Activated CD8-positive, alpha-beta memory T cell treated with anti-CD3 and anti-CD28 coated beads, Interleukin-2, amount 10 ng/mL, durations not matched to agents 7 days and 5 days (primary cell): ENCODE measurements at regions not wholly inside any gene's neighbourhood (a gene's known extent, or its start where the extent isn't known, plus 50 kb on each side); places are given as distances from the start of the nearest gene placed in this dataset.

Experiments used
- ATAC-seq: fragments of 150-1000 bp; cut with Tn5 transposase; one replicate; pipeline ENCODE4 v1.10.0; 2021; ENCODE audit warnings: moderate library complexity
- CTCF ChIA-PET: fragments of 350-600 bp; sonication (Branson Sonifier 250); formaldehyde crosslinking; loops from one replicate; lab custom pipeline; 2021; ENCODE audit warnings: antibody characterized with exemption; lab: Charles Lee
- DNase-seq: peaks from one replicate; pipeline ENCODE4 v3.0.0-alpha.2; 2020
- H3K27ac Mint-ChIP-seq: one replicate; pipeline ENCODE4 v1.8.0; 2021; ENCODE audit warnings: mild to moderate bottlenecking, mixed read lengths
- H3K27me3 Mint-ChIP-seq: one replicate; pipeline ENCODE4 v1.8.0; 2021; ENCODE audit warnings: mixed read lengths
- H3K36me3 Mint-ChIP-seq: one replicate; pipeline ENCODE4 v1.8.0; 2021; ENCODE audit warnings: mild to moderate bottlenecking, mixed read lengths
- H3K4me1 Mint-ChIP-seq: one replicate; pipeline ENCODE4 v1.8.0; 2021; ENCODE audit warnings: mixed read lengths
- H3K4me3 Mint-ChIP-seq: one replicate; pipeline ENCODE4 v1.8.0; 2021; ENCODE audit warnings: mild to moderate bottlenecking, moderate library complexity, mixed read lengths
- H3K9me3 Mint-ChIP-seq: one replicate; pipeline ENCODE4 v1.8.0; 2022; ENCODE audit warnings: low read depth, mixed read lengths

DNA sequence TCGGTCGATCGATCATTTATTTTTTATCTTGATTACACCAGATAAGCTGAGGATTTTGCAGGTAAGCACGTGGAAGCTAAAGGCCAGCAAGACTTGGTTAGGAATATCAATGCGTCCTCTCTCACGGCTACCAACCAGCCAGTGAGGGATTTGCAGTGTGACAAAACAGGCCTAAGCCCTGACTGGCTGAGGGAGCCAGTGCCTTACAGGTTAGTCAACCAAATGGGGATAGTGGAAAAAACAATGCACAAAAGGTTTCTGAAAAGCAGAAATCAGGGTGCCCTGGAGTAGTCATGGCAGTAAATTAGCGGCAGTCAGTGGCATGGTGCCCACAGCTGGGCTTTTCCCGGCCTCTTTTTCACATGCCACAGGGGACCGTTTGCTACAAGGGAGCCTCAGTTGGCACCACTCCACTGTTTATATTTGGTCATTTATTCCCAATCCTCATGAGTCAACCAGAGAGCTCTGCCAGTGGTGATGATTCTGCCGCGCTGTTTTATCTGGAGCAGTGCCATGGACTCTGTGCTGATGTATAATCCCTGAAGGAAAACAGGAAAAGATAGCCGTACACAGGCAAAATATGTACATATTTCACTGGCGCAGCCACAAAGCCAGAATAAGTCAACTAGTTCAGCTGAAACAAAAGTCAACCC is 167.6 kb downstream of the RHOU start:
- ATAC-seq (no peak), DNase-seq (no peak)
- CTCF ChIA-PET: no interaction called here
- Mint-ChIP-seq H3K4me1 (no peaks in the 10 kb centered on the region), H3K4me3 (no peak overlapping the region), H3K27ac (no peak overlapping the region), H3K9me3 (no peaks in the 10 kb centered on the region), H3K36me3 (no peaks in the 10 kb centered on the region), H3K27me3 (peaks cover 5% of the 10 kb centered on the region)

DNA sequence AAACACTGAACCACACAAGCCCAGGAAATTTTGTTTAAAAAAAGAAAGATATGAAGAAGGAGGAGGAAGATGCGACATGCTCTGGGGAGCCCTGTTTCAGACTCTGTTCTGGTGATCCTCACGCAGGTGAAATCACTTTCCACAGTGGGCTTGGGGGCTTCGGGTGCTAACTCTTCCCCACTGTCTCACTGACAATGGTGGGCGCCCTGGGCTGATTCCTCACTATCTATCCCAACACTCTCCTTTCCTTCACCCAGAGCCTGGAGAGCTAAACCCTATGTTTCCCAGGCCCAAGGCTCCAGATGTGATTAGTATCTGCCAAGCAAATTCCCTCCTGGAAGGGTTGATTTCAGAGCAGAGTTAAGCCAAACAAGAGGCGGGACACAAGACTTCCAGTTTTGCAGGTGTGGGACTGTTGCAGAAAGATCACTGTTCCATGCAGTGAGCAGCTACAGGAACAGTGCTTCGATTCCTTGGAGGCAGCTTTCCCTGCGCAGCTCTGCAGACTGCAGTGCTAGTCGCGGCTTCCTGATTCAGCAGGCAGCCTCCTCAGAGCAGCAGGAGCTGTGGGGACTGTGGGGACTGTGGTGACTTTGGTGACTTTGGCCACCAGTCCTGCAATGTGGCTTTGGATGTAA is 168.3 kb downstream of the RHOU start:
- Mint-ChIP-seq H3K27me3 (peaks cover 5% of the 10 kb centered on the region), H3K9me3 (no peaks in the 10 kb centered on the region), H3K36me3 (no peaks in the 10 kb centered on the region), H3K4me1 (no peaks in the 10 kb centered on the region), H3K4me3 (no peak overlapping the region), H3K27ac (no peak overlapping the region)
- CTCF ChIA-PET: interaction anchor here (0.7 kb wide), 1 partner anchor 17 kb away, joined by 3 read pairs; no protein-coding TSS in a partner anchor
- DNase-seq (no peak), ATAC-seq (no peak)

DNA sequence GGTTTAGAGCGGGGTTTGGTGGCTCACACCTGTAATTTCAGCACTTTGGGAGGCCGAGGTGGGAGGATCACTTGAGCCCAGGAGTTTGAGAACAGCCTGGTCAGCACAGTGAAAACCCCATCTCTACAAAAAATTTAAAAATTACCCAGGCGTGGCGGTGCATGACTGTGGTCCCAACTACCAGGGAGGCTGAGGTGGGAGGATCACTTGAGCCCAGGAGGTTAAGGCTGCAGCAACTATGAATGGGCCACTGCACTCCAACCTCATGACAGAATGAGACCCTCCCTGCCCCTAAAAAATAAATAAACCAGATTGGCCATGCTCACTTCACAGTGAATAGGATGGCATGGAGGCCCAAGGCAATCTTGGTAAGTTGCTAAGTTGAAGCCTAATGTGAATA is 168.9 kb downstream of the RHOU start:
- Mint-ChIP-seq H3K36me3 (no peaks in the 10 kb centered on the region), H3K4me3 (no peak overlapping the region), H3K27ac (no peak overlapping the region), H3K4me1 (no peaks in the 10 kb centered on the region), H3K27me3 (peaks cover 7% of the 10 kb centered on the region), H3K9me3 (no peaks in the 10 kb centered on the region)
- DNase-seq: no peak
- no peak for ATAC-seq
- CTCF ChIA-PET: no interaction called here

DNA sequence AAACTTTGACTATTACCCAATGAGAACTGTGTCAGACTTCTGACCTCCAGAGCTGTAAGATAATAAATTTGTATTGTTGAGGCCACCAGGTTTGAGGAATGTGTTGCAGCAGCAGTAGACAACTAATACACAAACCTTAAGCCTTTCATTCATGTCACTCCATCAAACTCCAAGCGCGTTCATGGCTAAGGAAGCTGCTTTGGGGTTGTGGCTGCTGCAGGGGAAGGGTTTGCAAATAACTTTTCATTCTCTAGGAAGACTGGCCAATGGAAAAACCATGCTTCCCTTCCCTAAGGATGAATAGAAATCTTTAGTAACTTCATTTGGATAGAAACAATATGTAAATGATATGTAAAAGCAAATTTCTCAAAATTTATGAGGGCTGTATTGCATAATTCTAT is 170.4 kb downstream of the RHOU start:
- DNase-seq (no peak), ATAC-seq (no peak)
- Mint-ChIP-seq H3K9me3 (no peaks in the 10 kb centered on the region), H3K4me1 (no peaks in the 10 kb centered on the region), H3K27ac (no peak overlapping the region), H3K27me3 (peaks cover 10% of the 10 kb centered on the region), H3K36me3 (no peaks in the 10 kb centered on the region), H3K4me3 (no peak overlapping the region)
- CTCF ChIA-PET: no interaction called here

DNA sequence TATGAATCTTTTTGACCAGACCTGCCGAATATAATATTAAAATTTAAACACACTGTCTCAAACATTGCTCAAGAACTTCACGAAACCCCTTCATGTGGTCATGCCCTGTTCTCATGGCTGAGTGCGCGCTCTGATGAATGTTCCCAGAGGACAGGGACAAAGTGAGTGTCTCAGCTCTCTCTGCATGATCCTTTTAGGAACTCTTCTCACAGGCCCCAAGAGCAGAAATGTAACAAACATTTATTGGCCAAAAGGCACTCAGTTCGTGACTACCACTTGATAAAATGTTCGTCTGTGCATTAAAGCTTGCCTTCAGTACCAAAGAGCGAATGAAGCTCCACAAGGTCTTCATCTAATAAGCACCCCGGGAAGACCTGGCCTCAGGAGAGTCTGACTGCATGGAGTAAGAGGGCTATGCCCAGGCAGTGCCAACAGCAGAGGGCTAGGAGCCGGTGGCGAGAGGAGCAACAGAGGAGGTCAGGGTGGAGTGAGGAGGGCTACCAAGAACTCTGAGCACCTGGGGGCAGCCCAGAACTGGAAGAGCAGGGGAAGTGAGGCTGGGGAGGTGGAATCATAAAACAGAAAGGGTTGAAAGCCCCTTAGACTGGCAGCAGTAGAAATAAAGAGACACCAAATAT is 171.1 kb downstream of the RHOU start:
- no peak overlapping the region for H3K27ac Mint-ChIP-seq
- CTCF ChIA-PET: no interaction called here
- H3K4me3 Mint-ChIP-seq: no peak overlapping the region
- H3K4me1 Mint-ChIP-seq: no peaks in the 10 kb centered on the region
- no peak for DNase-seq
- no peaks in the 10 kb centered on the region for H3K36me3 Mint-ChIP-seq
- peaks cover 10% of the 10 kb centered on the region for H3K27me3 Mint-ChIP-seq
- no peak for ATAC-seq
- no peaks in the 10 kb centered on the region for H3K9me3 Mint-ChIP-seq

DNA sequence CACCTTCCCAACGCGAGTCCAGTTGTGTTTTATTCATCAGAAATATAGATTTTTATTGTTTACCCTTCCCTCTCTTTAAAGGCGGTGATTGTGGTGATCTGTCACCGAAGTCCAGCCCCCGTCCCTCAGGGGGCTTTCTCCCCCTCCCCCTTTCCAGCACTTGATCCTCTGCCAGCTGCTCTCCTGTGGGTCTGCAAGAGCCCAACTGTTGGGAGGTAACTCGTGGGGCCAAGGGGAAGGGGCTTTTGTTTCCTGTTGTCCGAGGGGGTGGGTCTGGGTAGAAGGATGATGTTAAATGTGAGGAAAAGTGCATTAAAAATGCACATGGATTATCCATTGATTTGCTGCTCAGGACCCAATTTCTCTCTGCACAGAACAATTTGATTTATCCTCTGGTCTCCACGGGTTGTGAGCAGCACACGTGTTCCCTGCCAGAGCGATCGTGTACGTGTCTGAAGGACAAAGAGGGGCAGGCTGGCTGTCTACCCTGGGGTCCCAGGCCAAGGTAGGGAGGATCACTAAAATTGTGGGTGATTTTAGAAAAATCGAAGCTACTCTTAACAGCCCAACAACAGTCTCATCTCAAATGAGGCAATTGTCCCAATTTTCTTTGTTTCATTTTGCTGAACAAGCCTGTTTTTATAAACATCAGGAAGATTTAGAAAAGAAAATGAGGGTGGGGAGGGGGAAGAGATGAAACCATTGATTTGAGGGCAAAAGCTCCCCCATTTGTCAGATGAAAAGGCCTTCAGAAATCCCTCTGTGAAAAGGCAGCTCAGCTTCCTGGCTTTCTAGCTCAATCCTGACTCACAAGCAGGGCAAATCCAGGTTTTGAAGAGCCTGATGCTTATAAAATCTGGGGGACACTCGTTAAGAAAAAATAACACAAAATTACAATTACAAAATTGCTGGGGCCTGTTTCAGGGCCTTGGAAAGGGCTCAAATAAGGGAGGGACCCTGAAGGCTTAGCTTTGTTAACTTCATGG is 176.2 kb downstream of the RHOU start:
- no peaks in the 10 kb centered on the region for H3K4me1 Mint-ChIP-seq
- H3K27ac Mint-ChIP-seq: no peak overlapping the region
- peaks cover 6% of the 10 kb centered on the region for H3K27me3 Mint-ChIP-seq
- ATAC-seq (no peak), DNase-seq (no peak)
- CTCF ChIA-PET: interaction anchor here (1.0 kb wide), 1 partner anchor 538 kb away, joined by 3 read pairs; no protein-coding TSS in a partner anchor
- H3K36me3 Mint-ChIP-seq: peaks cover 2% of the 10 kb centered on the region
- no peak overlapping the region for H3K4me3 Mint-ChIP-seq
- peaks cover 2% of the 10 kb centered on the region for H3K9me3 Mint-ChIP-seq

DNA sequence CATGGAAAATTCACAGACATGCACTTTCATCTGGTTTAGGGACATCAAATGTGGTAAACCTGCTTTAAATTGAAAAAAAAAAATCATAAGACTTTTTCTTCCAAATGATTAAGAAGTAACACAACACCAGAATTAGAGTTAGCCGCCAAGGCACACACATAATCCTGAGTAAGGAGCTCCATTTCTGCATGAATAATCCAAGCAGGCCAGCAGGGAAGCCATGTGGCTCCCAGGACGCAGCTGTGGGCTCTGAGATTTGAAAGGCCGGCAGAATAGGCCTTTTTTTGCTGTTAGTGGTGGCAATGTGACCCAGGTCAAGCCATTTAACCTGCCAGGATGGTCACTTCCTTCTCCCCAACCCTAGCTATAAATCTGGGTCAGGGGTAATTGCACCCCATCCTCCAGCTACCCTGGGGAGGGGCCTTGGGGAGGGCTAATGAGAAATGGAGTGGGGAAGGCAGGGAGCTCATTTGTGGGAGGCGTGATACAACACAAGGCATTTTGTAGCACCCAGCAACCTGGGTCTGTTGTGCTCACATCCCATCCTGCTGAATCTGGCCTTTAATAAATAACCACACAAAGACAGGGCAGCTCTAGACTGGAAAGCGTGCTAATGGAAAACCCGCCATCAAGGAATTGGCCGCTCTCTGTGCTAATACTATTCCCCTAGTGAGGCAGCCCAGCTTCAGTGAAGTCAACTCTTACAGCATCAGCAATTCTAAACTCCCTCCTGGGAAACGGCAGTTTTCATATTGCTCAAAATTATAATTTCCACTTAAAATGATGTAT is 178.5 kb downstream of the RHOU start:
- DNase-seq (no peak), ATAC-seq (no peak)
- peaks cover 2% of the 10 kb centered on the region for H3K36me3 Mint-ChIP-seq
- H3K9me3 Mint-ChIP-seq: peaks cover 2% of the 10 kb centered on the region
- H3K4me1 Mint-ChIP-seq: no peaks in the 10 kb centered on the region
- H3K27ac Mint-ChIP-seq: no peak overlapping the region
- peaks cover 6% of the 10 kb centered on the region for H3K27me3 Mint-ChIP-seq
- CTCF ChIA-PET: interaction anchor here (1.4 to 1.5 kb wide), 2 partner anchors 14 to 178 kb away, joined by 4 to 6 read pairs; no protein-coding TSS in a partner anchor
- H3K4me3 Mint-ChIP-seq: no peak overlapping the region

DNA sequence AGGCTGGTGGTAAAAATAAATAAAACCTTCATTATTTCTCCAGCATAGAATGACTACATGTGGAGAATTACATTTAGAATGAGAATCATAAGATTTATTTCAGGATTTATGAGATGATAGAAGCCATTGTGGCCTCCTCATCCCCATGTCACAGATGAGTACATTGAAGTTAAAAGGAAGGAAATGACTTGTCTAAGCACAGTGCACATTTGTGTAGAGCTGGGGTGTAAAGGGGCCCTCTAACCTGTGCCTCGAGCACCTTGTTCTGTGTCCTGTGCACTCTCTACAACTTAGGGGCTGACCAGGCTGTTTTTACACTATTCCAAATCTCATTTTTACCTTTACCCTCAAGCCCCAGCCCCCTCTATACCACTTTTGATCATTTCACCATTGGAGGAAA is 179.4 kb downstream of the RHOU start:
- CTCF ChIA-PET: interaction anchor here (1.4 kb wide), 1 partner anchor 179 kb away, joined by 6 read pairs; no protein-coding TSS in a partner anchor
- ATAC-seq: no peak
- H3K27me3 Mint-ChIP-seq: peaks cover 2% of the 10 kb centered on the region
- peaks cover 2% of the 10 kb centered on the region for H3K9me3 Mint-ChIP-seq
- no peaks in the 10 kb centered on the region for H3K4me1 Mint-ChIP-seq
- H3K27ac Mint-ChIP-seq: no peak overlapping the region
- DNase-seq: no peak
- peaks cover 2% of the 10 kb centered on the region for H3K36me3 Mint-ChIP-seq
- no peak overlapping the region for H3K4me3 Mint-ChIP-seq

DNA sequence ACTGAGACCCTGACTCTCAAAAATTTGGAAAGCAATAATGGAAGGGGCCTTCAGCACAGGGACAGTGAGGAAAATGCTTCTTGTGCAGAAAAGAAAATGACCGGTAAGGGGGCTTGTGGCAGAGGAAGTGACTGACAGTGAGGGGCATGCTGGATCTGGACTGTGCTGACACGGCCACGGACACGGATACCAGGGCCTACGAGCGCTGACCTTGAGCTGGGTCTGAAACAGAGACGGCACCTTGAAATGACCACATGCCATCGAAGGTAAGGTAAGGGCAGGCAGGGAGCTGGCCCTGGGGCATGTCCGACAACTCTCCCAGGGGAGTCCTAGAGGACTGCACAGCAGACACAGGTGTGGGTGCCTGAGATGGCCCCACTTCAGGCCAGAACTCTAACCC is 182.1 kb downstream of the RHOU start:
- CTCF ChIA-PET: no interaction called here
- Mint-ChIP-seq H3K36me3 (peaks cover 2% of the 10 kb centered on the region), H3K4me1 (peaks cover 18% of the 10 kb centered on the region), H3K27ac (no peak overlapping the region), H3K9me3 (peaks cover 2% of the 10 kb centered on the region), H3K27me3 (no peaks in the 10 kb centered on the region), H3K4me3 (no peak overlapping the region)
- ATAC-seq (no peak), DNase-seq (no peak)

DNA sequence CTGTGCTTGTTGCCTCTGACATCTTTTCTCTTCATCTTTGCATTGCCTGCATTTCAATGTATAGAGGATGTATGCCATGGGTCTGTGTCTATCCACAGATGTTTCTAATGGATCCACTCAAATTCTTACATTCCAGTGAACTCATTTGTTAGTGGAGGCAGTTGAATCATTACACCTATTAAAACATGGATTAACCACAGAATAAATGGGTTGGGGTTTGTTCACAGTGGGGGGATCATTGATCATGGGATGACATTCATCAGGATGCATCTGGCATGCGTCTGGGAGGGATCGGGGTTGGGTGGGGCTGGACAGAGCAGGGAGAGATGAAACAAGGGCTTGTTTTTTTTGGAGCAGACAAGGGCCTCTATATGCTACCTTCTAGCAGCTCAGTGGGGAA is 182.5 kb downstream of the RHOU start:
- H3K27ac Mint-ChIP-seq: no peak overlapping the region
- CTCF ChIA-PET: no interaction called here
- ATAC-seq (no peak), DNase-seq (no peak)
- H3K9me3 Mint-ChIP-seq: peaks cover 2% of the 10 kb centered on the region
- H3K27me3 Mint-ChIP-seq: no peaks in the 10 kb centered on the region
- no peak overlapping the region for H3K4me3 Mint-ChIP-seq
- H3K36me3 Mint-ChIP-seq: peaks cover 3% of the 10 kb centered on the region
- H3K4me1 Mint-ChIP-seq: peaks cover 18% of the 10 kb centered on the region

DNA sequence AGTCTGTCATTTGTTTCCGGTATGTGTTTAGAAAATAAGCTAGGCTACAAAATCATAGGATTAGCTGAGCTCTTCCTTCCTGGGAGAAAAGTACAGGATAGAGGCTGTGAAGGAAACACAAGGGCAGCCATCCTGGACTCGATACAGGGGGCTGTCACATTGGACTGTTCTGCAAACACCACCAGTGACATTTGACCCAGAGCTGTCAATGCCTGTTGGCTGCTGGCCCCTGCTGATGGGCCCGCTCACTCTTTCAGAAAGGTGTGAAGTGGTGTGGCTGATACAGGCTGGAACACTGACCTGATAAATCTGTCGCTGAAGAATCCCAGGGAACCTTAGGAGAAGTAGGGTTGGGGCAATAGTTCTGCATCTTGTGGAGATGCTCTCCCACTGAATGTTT is 183.1 kb downstream of the RHOU start:
- Mint-ChIP-seq H3K27me3 (no peaks in the 10 kb centered on the region), H3K27ac (no peak overlapping the region), H3K4me3 (no peak overlapping the region), H3K9me3 (peaks cover 2% of the 10 kb centered on the region), H3K36me3 (peaks cover 4% of the 10 kb centered on the region), H3K4me1 (peaks cover 18% of the 10 kb centered on the region)
- DNase-seq: no peak
- CTCF ChIA-PET: no interaction called here
- ATAC-seq: no peak

DNA sequence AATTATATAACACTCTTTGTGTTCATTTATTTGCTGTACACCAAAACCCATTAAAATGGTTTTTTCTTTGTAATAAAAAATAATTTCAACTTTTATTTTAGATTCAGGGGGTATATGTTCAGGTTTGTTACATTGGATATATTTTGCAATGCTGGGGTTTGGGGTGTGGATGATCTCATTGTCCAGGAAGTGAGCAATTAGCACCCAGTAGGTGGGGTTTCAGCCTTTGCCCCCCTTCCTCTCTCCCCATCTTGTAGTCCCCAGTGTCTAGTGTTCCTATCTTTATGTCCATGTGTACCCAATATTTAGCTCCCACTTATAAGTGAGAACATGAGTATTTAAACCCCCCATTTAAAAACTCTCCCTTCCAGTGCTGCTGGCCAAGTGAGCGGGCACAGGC is 184.6 kb downstream of the RHOU start:
- Mint-ChIP-seq H3K4me1 (peaks cover 18% of the 10 kb centered on the region), H3K9me3 (peaks cover 2% of the 10 kb centered on the region), H3K4me3 (no peak overlapping the region), H3K27me3 (peaks cover 2% of the 10 kb centered on the region), H3K36me3 (peaks cover 4% of the 10 kb centered on the region), H3K27ac (no peak overlapping the region)
- DNase-seq (no peak), ATAC-seq (no peak)
- CTCF ChIA-PET: no interaction called here
